Neural crest cell (in vitro differentiated cells): ENCODE measurements at regions not wholly inside any gene's neighbourhood (a gene's known extent, or its start where the extent isn't known, plus 50 kb on each side); places are given as distances from the start of the nearest gene placed in this dataset.

Experiments used
- DNase-seq: peaks from one replicate; pipeline ENCODE4 v3.0.0; 2021; ENCODE audit warnings: low read depth, mixed read lengths, low spot score
- H3K27ac Mint-ChIP-seq: one replicate; pipeline ENCODE4 v1.8.0; 2021; ENCODE audit warnings: mild to moderate bottlenecking, mixed read lengths; ENCODE audit not compliant: unreplicated experiment
- H3K27me3 Mint-ChIP-seq: 2 replicates; pipeline ENCODE4 v1.8.0; 2021; ENCODE audit warnings: low read depth, mild to moderate bottlenecking, mixed read lengths
- H3K36me3 Mint-ChIP-seq: 2 replicates; pipeline ENCODE4 v1.8.0; 2021; ENCODE audit warnings: low read depth, mild to moderate bottlenecking, mixed read lengths
- H3K4me1 Mint-ChIP-seq: 2 replicates; pipeline ENCODE4 v1.8.0; 2021; ENCODE audit warnings: mixed read lengths
- H3K4me3 Mint-ChIP-seq: one replicate; pipeline ENCODE4 v1.8.0; 2021; ENCODE audit warnings: mild to moderate bottlenecking, mixed read lengths
- H3K9me3 Mint-ChIP-seq: 2 replicates; pipeline ENCODE4 v1.8.0; 2021; ENCODE audit warnings: mixed read lengths
- TF ChIP-seq, protein P1 (sequence below): fragments of 200-600 bp; sonication (generic); conservative IDR thresholded peaks from 2 replicates; pipeline ENCODE4 v1.5.0; 2021; ENCODE audit warnings: antibody characterized with exemption, mild to moderate bottlenecking

GRCh38 chr7:118696879-118697278, 472.4 kb downstream of the ANKRD7 start:
- no peak overlapping the region for H3K27ac Mint-ChIP-seq
- H3K9me3 Mint-ChIP-seq, result no peaks in the 10 kb centered on the region

GRCh38 chr7:118699222-118699621, 474.7 kb downstream of the ANKRD7 start:
- TF ChIP-seq, protein P1, sequence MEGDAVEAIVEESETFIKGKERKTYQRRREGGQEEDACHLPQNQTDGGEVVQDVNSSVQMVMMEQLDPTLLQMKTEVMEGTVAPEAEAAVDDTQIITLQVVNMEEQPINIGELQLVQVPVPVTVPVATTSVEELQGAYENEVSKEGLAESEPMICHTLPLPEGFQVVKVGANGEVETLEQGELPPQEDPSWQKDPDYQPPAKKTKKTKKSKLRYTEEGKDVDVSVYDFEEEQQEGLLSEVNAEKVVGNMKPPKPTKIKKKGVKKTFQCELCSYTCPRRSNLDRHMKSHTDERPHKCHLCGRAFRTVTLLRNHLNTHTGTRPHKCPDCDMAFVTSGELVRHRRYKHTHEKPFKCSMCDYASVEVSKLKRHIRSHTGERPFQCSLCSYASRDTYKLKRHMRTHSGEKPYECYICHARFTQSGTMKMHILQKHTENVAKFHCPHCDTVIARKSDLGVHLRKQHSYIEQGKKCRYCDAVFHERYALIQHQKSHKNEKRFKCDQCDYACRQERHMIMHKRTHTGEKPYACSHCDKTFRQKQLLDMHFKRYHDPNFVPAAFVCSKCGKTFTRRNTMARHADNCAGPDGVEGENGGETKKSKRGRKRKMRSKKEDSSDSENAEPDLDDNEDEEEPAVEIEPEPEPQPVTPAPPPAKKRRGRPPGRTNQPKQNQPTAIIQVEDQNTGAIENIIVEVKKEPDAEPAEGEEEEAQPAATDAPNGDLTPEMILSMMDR, result no peak
- Mint-ChIP-seq H3K27me3 (no peaks in the 10 kb centered on the region), H3K36me3 (no peaks in the 10 kb centered on the region), H3K27ac (no peak overlapping the region), H3K4me1 (no peaks in the 10 kb centered on the region), H3K9me3 (no peaks in the 10 kb centered on the region), H3K4me3 (no peak overlapping the region)
- DNase-seq, result no peak

More at GRCh38 chr7:118696879-118697278, 472.4 kb downstream of the ANKRD7 start:
- no peak overlapping the region for H3K4me3 Mint-ChIP-seq
- no peaks in the 10 kb centered on the region for H3K4me1 Mint-ChIP-seq
- TF ChIP-seq, protein P1, result no peak
- no peak for DNase-seq
- H3K27me3 Mint-ChIP-seq, result no peaks in the 10 kb centered on the region
- H3K36me3 Mint-ChIP-seq, result no peaks in the 10 kb centered on the region

DNA sequence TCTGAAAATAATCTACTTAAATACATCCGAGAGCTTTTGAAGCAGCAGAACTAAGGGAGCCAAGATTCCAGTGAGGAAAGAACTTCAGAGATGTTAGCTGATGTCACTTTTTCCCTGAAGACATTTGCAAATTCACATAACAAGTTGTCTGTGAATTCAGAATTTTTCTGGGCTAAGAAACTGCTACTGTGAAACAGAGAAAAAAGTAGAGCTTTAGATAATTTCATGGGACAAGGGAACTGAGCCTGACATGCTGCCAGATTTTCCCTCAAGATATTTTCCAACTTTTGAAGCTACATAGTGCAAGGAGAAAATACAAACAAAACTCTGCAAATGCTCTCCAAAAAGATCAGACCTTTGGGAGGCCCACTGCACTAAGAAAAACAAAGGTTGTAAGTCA, 484.2 kb downstream of the ANKRD7 start:
- Mint-ChIP-seq H3K4me3 (no peak overlapping the region), H3K27ac (no peak overlapping the region), H3K4me1 (peaks cover 6% of the 10 kb centered on the region), H3K9me3 (no peaks in the 10 kb centered on the region), H3K36me3 (no peaks in the 10 kb centered on the region), H3K27me3 (no peaks in the 10 kb centered on the region)
- TF ChIP-seq, protein P1, result no peak
- no peak for DNase-seq

GRCh38 chr7:118711688-118712087, 487.2 kb downstream of the ANKRD7 start:
- Mint-ChIP-seq H3K4me3 (no peak overlapping the region), H3K9me3 (no peaks in the 10 kb centered on the region), H3K27ac (no peak overlapping the region), H3K27me3 (no peaks in the 10 kb centered on the region), H3K36me3 (no peaks in the 10 kb centered on the region), H3K4me1 (peaks cover 6% of the 10 kb centered on the region)
- TF ChIP-seq, protein P1, result no peak
- no peak for DNase-seq

DNA sequence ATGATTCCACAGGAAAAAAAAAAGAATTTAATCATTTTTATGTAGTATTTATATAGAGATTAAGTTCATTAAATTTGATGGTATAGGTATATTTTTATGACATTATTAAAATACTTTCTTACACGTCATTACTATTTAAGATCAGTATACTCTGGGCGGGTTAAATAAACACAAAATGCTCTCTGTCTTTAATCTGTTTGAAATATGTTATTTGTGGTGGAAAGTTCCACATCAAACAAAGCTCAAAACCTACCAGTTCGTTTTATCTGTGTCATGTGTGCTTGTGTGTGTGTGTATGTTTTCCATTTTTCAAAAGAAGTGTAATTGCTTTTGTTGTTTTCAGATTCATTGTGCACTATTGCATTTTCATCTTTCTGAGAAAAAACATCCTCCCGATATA, 488.5 kb downstream of the ANKRD7 start:
- H3K36me3 Mint-ChIP-seq, result no peaks in the 10 kb centered on the region
- no peaks in the 10 kb centered on the region for H3K9me3 Mint-ChIP-seq
- TF ChIP-seq, protein P1, result no peak
- no peak overlapping the region for H3K27ac Mint-ChIP-seq
- peaks cover 6% of the 10 kb centered on the region for H3K4me1 Mint-ChIP-seq
- no peaks in the 10 kb centered on the region for H3K27me3 Mint-ChIP-seq
- no peak overlapping the region for H3K4me3 Mint-ChIP-seq
- no peak for DNase-seq

DNA sequence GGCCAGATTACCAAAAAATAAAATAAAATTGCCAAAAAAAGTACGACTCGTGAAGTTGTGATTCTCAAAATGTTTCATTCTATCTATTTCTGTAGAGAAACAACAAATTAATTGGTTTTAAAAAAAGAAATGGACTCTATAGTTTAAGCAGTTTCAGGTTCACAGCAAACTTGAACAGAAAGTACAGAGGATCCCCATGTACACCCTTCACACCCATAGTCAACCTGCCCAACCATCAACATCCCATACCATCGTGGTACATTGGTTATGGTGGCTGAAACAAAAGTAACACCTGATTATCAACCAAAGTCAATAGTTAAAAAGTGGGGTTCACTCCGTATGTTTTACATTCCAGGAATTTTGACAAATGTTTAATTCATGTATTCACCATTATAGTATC, 496.1 kb downstream of the ANKRD7 start:
- Mint-ChIP-seq H3K27ac (no peak overlapping the region), H3K9me3 (peaks cover 6% of the 10 kb centered on the region), H3K4me3 (no peak overlapping the region), H3K4me1 (no peaks in the 10 kb centered on the region), H3K27me3 (no peaks in the 10 kb centered on the region), H3K36me3 (no peaks in the 10 kb centered on the region)
- TF ChIP-seq, protein P1, result no peak
- DNase-seq, result no peak
